Endothelial cell of umbilical vein (primary cell): ENCODE measurements at regions not wholly inside any gene's neighbourhood (a gene's known extent, or its start where the extent isn't known, plus 50 kb on each side); places are given as distances from the start of the nearest gene placed in this dataset.

Experiments
- BruUV-seq: library from RNA; stranded (reverse); fragments of 400-500 nt; replicated peaks from 2 replicates; lab custom pipeline; 2021; lab: Mats Ljungman, UMichigan
- CTCF ChIA-PET: fragments of 300-600, 350-600 bp; sonication (Branson Sonifier 250); formaldehyde crosslinking; loops from one replicate; lab custom pipeline; 2021; ENCODE audit warnings: antibody characterized with exemption, inconsistent platforms; lab: Charles Lee
- POLR2A ChIA-PET: fragments of 300-600, 350-600 bp; sonication (Branson Sonifier 250); formaldehyde crosslinking; loops from one replicate; lab custom pipeline; 2021; ENCODE audit warnings: antibody characterized with exemption, inconsistent platforms; lab: Charles Lee
- DNase-seq: peaks from one replicate; pipeline ENCODE4 v3.0.0-alpha.2; 2011; ENCODE audit warnings: low read depth, low spot score
- FAIRE-seq: peaks from 2 replicates; lab custom pipeline; 2011; peaks lifted over from hg19 to GRCh38; lab: Jason Lieb, UNC
- H2AFZ ChIP-seq: 2 replicates; pipeline ENCODE4 v1.6.0; 2012; ENCODE audit warnings: low read depth, low read length, control low read depth, inconsistent platforms
- H3K27ac ChIP-seq: 2 replicates; pipeline ENCODE4 v1.5.1; 2011; ENCODE audit warnings: low read depth, mild to moderate bottlenecking, control low read depth, low read length, moderate library complexity; ENCODE audit not compliant: insufficient read depth
- H3K27me3 ChIP-seq, 2 experiments: 2 replicates each; pipeline versions ENCODE4 v1.6.0 to v1.6.1; 2011; ENCODE audit warnings: low read length in 2 of 2, mixed read lengths in 1 of 2; ENCODE audit not compliant: control insufficient read depth in 2 of 2, insufficient read depth in 2 of 2
- H3K36me3 ChIP-seq, 2 experiments: 2 replicates in 1 of 2; 3 replicates in 1 of 2; pipeline ENCODE4 v1.5.1; 2011; ENCODE audit warnings: low read length in 2 of 2, mild to moderate bottlenecking in 1 of 2, moderate library complexity in 1 of 2; ENCODE audit not compliant: control insufficient read depth in 2 of 2, insufficient read depth in 2 of 2; ENCODE audit errors: extremely low read depth in 1 of 2
- H3K4me1 ChIP-seq: 3 replicates; pipeline ENCODE4 v1.5.1; 2011; ENCODE audit warnings: mild to moderate bottlenecking, low read length; ENCODE audit not compliant: control insufficient read depth, insufficient read depth; ENCODE audit errors: extremely low read depth
- H3K4me2 ChIP-seq: 2 replicates; pipeline ENCODE4 v1.6.1; 2011; ENCODE audit warnings: low read length, control low read depth, mixed read lengths; ENCODE audit not compliant: insufficient read depth
- H3K4me3 ChIP-seq, 3 experiments: fragments of 200-600 bp in 1 of 3; sonication (generic), shearing (Covaris generic) in 1 of 3; replicated peaks in 1 of 3; 2 replicates each; pipeline ENCODE4 v1.5.1; 2011 to 2016; ENCODE audit warnings: control low read depth in 3 of 3, low read length in 3 of 3, mild to moderate bottlenecking in 2 of 3, inconsistent platforms in 1 of 3, low read depth in 1 of 3, moderate library complexity in 1 of 3; ENCODE audit not compliant: insufficient read depth in 1 of 3
- H3K79me2 ChIP-seq: 2 replicates; pipeline ENCODE4 v1.6.0; 2012; ENCODE audit warnings: low read length, inconsistent platforms; ENCODE audit not compliant: control insufficient read depth, insufficient read depth
- H3K9ac ChIP-seq: replicated peaks from 2 replicates; pipeline ENCODE3; 2011; ENCODE audit warnings: low read length, control low read depth; ENCODE audit not compliant: insufficient read depth; ENCODE audit errors: extremely low read depth
- H3K9me1 ChIP-seq: replicated peaks from 3 replicates; pipeline ENCODE4 v1.6.0; 2011; ENCODE audit warnings: mild to moderate bottlenecking, low read length; ENCODE audit not compliant: control insufficient read depth, insufficient read depth; ENCODE audit errors: extremely low read depth
- H3K9me3 ChIP-seq: replicated peaks from 2 replicates; pipeline ENCODE4 v1.5.1; 2012; ENCODE audit warnings: low read length, inconsistent platforms; ENCODE audit not compliant: control insufficient read depth, insufficient read depth
- H4K20me1 ChIP-seq: replicated peaks from 2 replicates; pipeline ENCODE3; 2011; ENCODE audit warnings: mild to moderate bottlenecking, low read length; ENCODE audit not compliant: control insufficient read depth, insufficient read depth; ENCODE audit errors: extremely low read depth
- CTCF ChIP-seq, 2 donors: IDR thresholded peaks; 1 replicate in 1 of 2; 2 replicates in 1 of 2; pipeline ENCODE4 v1.5.1; 2011; ENCODE audit warnings: low read length in 2 of 2, mild to moderate bottlenecking in 2 of 2, moderate library complexity in 2 of 2, control low read depth in 1 of 2, inconsistent platforms in 1 of 2, low read depth in 1 of 2; ENCODE audit not compliant: insufficient read depth in 1 of 2; ENCODE audit errors: extremely low read depth in 1 of 2
- EZH2 ChIP-seq: IDR thresholded peaks from 2 replicates; pipeline ENCODE4 v1.6.1; 2012; ENCODE audit warnings: borderline replicate concordance, low read depth, mild to moderate bottlenecking, moderate library complexity, low read length, inconsistent platforms; ENCODE audit not compliant: severe bottlenecking
- FOS ChIP-seq: IDR thresholded peaks from 2 replicates; pipeline ENCODE4 v1.6.1; 2011; ENCODE audit warnings: mild to moderate bottlenecking, low read length, moderate library complexity, borderline replicate concordance; ENCODE audit not compliant: insufficient read depth
- GATA2 ChIP-seq: IDR thresholded peaks from 2 replicates; pipeline ENCODE4 v1.7.0; 2011; ENCODE audit warnings: low read depth, mild to moderate bottlenecking, moderate library complexity, mixed read lengths, low read length; ENCODE audit not compliant: insufficient read length, insufficient read depth
- JUN ChIP-seq: IDR thresholded peaks from 2 replicates; pipeline ENCODE4 v1.6.1; 2011; ENCODE audit warnings: borderline replicate concordance, low read depth; ENCODE audit not compliant: insufficient read length, insufficient read depth
- MAX ChIP-seq: IDR thresholded peaks from 2 replicates; pipeline ENCODE4 v1.6.1; 2011; ENCODE audit not compliant: insufficient read depth, insufficient read length
- MYC ChIP-seq: IDR thresholded peaks from one replicate; pipeline ENCODE4 v1.6.1; 2011; ENCODE audit warnings: mild to moderate bottlenecking, low read depth, low read length
- POLR2A ChIP-seq: IDR thresholded peaks from 2 replicates; pipeline ENCODE4 v1.6.1; 2012; ENCODE audit warnings: low read depth, mild to moderate bottlenecking, control low read depth, low read length
- POLR2AphosphoS5 ChIP-seq: IDR thresholded peaks from 2 replicates; pipeline ENCODE4 v1.6.1; 2012; ENCODE audit warnings: low read depth, mild to moderate bottlenecking, control low read depth, low read length, moderate library complexity; ENCODE audit not compliant: insufficient read depth
- dilution Hi-C: fragments of 300-500 bp; cut with MboI; formaldehyde crosslinking; loops from one replicate; pipeline ENCODE4 v1.15.0; 2019; ENCODE audit warnings: low sequenced_read_pairs; ENCODE audit not compliant: extremely low pct_ligation_motif_present
- intact Hi-C: fragments of 100-400 bp; cut with micrococcal nuclease; formaldehyde crosslinking; loops from one replicate; pipeline ENCODE4 v1.10.0; 2022

- Histone ChIP-seq H3K79me2 (no peaks in the 10 kb centered on the region), H4K20me1 (no peaks in the 10 kb centered on the region), H3K4me3 (no peak overlapping the region), H3K4me2 (no peak overlapping the region), H3K27me3 (no peaks in the 10 kb centered on the region), H2AFZ (no peak overlapping the region), H3K9me1 (no peaks in the 10 kb centered on the region), H3K36me3 (no peaks in the 10 kb centered on the region), H3K27ac (no peak overlapping the region), H3K4me1 (no peaks in the 10 kb centered on the region), H3K9me3 (no peaks in the 10 kb centered on the region), H3K9ac (no peak overlapping the region)
- intact Hi-C loops: no loop called here
- BruUV-seq: no TSS peak
- ChIA-PET CTCF (no interaction called here), POLR2A (no interaction called here)
- dilution Hi-C loops: no loop called here
- DNase-seq (no peak), FAIRE-seq (no peak)
- TF ChIP-seq MYC (no peak), GATA2 (no peak), JUN (no peak), POLR2A (no peak), CTCF (IDR thresholded peaks at IDR 0.05; ENCODE audit: extremely low read depth in 1 of 2, insufficient read depth in 1 of 2, low read depth in 1 of 2, low read length in 2 of 2) (no peak), EZH2 (no peak), POLR2AphosphoS5 (no peak), FOS (no peak), MAX (no peak)
These were observed 57.9 kb upstream of the VSTM2B start for GRCh38 chr19:29467824-29468401.
